Colonic mucosa (tissue), 4 donors: ENCODE measurements at regions not wholly inside any gene's neighbourhood (a gene's known extent, or its start where the extent isn't known, plus 50 kb on each side); places are given as distances from the start of the nearest gene placed in this dataset.
A peak's percentile ranks its signal among the peaks of the same experiment; 100 is the strongest.

ENCODE experiments used
- DNase-seq: peaks from one replicate; pipeline ENCODE4 v3.0.0-alpha.2; 2020
- H3K27ac ChIP-seq: fragments of 200-600 bp; one replicate; pipeline ENCODE4 v1.8.0; 2021
- H3K27me3 ChIP-seq: fragments of 200-600 bp; one replicate; pipeline ENCODE4 v1.8.0; 2021
- H3K36me3 ChIP-seq: fragments of 200-600 bp; one replicate; pipeline ENCODE4 v1.8.0; 2021
- H3K4me1 ChIP-seq: fragments of 200-600 bp; one replicate; pipeline ENCODE4 v1.8.0; 2021; ENCODE audit warnings: mild to moderate bottlenecking
- H3K4me3 ChIP-seq: fragments of 200-600 bp; one replicate; pipeline ENCODE4 v1.8.0; 2021
- H3K9ac ChIP-seq, 2 donors: one replicate each; pipeline ENCODE4 v1.7.0; 2013; ENCODE audit warnings: control low read depth in 2 of 2, low read depth in 2 of 2, low read length in 2 of 2
- H3K9me3 ChIP-seq: fragments of 200-600 bp; one replicate; pipeline ENCODE4 v1.8.0; 2021
- intact Hi-C: fragments of 100-400 bp; cut with DNase I; formaldehyde crosslinking; loops from one replicate; pipeline ENCODE4 v1.14.1; 2022
- TF ChIP-seq, protein P1 (sequence below): fragments of 200-600 bp; IDR thresholded peaks from one replicate; pipeline ENCODE4 v1.8.0; 2022; ENCODE audit warnings: antibody characterized with exemption, mild to moderate bottlenecking
- donor health status: healthy.
- donor health status: DM: no; HTN: no; CAD: no.
- donor health status: DM: no; HTN: no; CAD: no.

DNA sequence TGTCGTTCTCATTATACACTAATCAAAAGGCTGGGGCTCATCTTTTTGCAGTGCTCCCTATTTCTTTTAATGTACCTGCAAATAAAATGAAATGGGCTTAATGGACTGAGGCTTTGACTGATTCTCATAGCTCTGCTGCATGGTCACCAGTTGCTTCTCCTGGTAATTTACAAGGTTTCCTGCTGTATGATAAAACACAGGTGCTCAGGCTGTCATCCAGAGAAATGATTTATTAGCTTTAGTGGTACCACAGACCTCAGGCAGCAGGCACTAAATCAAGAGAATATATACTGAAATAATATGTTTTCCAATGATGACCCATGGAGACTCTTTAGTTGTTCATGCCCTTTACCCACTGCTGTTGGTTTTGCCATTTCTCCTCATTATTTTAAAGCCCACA lies 137.7 kb downstream of the C4orf33 start:
- no peak for DNase-seq
- H3K27ac ChIP-seq = no peak overlapping the region
- no peaks in the 10 kb centered on the region for H3K27me3 ChIP-seq
- no peaks in the 10 kb centered on the region for H3K36me3 ChIP-seq
- no peak overlapping the region for H3K4me3 ChIP-seq
- TF ChIP-seq, protein P1, sequence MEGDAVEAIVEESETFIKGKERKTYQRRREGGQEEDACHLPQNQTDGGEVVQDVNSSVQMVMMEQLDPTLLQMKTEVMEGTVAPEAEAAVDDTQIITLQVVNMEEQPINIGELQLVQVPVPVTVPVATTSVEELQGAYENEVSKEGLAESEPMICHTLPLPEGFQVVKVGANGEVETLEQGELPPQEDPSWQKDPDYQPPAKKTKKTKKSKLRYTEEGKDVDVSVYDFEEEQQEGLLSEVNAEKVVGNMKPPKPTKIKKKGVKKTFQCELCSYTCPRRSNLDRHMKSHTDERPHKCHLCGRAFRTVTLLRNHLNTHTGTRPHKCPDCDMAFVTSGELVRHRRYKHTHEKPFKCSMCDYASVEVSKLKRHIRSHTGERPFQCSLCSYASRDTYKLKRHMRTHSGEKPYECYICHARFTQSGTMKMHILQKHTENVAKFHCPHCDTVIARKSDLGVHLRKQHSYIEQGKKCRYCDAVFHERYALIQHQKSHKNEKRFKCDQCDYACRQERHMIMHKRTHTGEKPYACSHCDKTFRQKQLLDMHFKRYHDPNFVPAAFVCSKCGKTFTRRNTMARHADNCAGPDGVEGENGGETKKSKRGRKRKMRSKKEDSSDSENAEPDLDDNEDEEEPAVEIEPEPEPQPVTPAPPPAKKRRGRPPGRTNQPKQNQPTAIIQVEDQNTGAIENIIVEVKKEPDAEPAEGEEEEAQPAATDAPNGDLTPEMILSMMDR = no peak
- H3K4me1 ChIP-seq = no peaks in the 10 kb centered on the region
- H3K9ac ChIP-seq = no peak overlapping the region
- no peaks in the 10 kb centered on the region for H3K9me3 ChIP-seq
- intact Hi-C loops = no loop called here

DNA sequence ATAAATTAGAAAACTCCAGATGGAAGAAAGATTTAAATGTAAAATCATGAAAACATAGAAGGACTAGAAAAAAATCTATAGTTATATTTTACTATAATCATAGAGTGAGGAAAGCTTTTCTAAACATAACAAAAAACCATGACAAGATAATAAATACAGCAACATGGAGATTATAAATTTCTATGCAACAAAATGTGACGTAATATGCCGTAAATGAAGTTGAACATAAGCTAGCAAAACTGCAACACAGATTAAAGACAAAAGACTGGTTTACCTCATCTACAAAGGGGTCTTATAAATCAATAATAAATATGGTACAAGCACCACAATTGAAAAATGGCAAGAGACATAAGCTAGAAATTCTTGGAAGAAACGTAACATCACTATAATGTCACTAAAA lies 140.4 kb downstream of the C4orf33 start:
- intact Hi-C loops = no loop called here
- DNase-seq = no peak
- H3K27me3 ChIP-seq = no peaks in the 10 kb centered on the region
- H3K27ac ChIP-seq = no peak overlapping the region
- H3K4me1 ChIP-seq = no peaks in the 10 kb centered on the region
- no peaks in the 10 kb centered on the region for H3K9me3 ChIP-seq
- no peak overlapping the region for H3K4me3 ChIP-seq
- no peak overlapping the region for H3K9ac ChIP-seq
- H3K36me3 ChIP-seq = no peaks in the 10 kb centered on the region
- TF ChIP-seq, protein P1 = no peak

DNA sequence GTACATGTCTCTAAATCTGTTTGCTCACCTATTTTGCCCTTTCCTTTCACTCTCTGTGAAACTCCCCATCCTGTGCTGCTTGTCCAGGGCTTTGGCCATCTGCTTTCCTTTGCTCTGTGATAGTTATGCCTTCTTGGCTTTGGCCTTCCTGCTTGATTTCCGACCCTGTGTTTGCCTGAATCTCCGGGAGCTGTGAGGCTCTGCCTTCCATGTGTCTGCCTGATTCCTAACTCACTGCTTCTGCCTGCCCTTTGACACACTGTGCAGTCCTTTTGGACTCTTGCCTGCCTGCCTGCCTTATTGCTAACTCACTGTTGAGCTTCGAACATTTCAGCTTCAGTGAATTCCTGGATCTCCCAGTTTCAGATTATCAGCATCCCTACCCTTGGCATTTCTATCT lies 143.1 kb downstream of the C4orf33 start:
- intact Hi-C loops = no loop called here
- DNase-seq = peak; percentile 22
- Histone ChIP-seq H3K27ac (no peak overlapping the region), H3K9ac (no peak overlapping the region), H3K27me3 (no peaks in the 10 kb centered on the region), H3K9me3 (no peaks in the 10 kb centered on the region), H3K4me1 (no peaks in the 10 kb centered on the region), H3K4me3 (no peak overlapping the region), H3K36me3 (no peaks in the 10 kb centered on the region)
- TF ChIP-seq, protein P1 = no peak

DNA sequence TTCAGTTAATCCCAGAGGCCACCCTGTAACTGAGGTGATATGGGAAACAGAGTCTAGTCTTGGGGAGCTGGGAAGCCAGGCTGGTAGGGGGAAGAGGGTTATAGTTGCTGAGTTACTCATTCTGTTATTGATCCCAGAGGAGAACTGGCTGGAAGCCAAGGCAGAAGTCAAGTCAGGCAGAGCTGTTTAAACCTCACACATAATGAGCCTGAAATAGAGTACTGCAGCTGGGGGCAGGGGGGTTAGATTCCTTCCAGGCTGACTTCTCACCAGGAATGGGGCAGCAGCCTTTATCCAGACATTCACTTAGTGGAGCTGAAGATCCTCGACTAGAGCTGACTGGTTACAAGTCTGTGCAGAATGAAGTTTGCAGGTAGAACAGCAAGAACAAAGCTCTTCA lies 144.9 kb downstream of the C4orf33 start:
- Histone ChIP-seq H3K27me3 (no peaks in the 10 kb centered on the region), H3K9ac (no peak overlapping the region), H3K9me3 (no peaks in the 10 kb centered on the region), H3K36me3 (no peaks in the 10 kb centered on the region), H3K4me1 (no peaks in the 10 kb centered on the region), H3K27ac (no peak overlapping the region), H3K4me3 (no peak overlapping the region)
- DNase-seq = no peak
- intact Hi-C loops = no loop called here
- TF ChIP-seq, protein P1 = no peak

DNA sequence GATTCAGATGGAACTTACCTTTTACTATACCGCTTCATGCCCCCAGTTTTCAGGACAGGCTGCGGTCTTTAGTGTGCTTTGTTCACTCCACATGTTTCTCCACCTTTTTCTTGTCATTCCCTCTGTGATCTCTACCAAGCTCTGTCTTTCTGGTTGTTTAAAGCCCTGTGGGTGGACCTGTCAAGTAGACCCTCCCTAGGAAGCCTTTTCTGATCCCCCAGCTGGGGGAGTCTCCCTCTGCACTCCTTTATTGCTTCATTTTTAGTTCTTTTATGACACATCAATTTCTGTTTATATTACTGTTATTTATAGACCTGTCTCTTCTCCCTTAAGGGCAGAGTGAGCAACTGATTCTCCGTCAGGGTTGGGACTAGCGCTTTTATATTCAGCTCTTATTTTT lies 150.2 kb downstream of the C4orf33 start:
- no peaks in the 10 kb centered on the region for H3K9me3 ChIP-seq
- H3K4me3 ChIP-seq = no peak overlapping the region
- H3K27me3 ChIP-seq = no peaks in the 10 kb centered on the region
- no peak for DNase-seq
- TF ChIP-seq, protein P1 = no peak
- H3K9ac ChIP-seq = no peak overlapping the region
- no peaks in the 10 kb centered on the region for H3K4me1 ChIP-seq
- intact Hi-C loops = no loop called here
- no peaks in the 10 kb centered on the region for H3K36me3 ChIP-seq
- no peak overlapping the region for H3K27ac ChIP-seq

DNA sequence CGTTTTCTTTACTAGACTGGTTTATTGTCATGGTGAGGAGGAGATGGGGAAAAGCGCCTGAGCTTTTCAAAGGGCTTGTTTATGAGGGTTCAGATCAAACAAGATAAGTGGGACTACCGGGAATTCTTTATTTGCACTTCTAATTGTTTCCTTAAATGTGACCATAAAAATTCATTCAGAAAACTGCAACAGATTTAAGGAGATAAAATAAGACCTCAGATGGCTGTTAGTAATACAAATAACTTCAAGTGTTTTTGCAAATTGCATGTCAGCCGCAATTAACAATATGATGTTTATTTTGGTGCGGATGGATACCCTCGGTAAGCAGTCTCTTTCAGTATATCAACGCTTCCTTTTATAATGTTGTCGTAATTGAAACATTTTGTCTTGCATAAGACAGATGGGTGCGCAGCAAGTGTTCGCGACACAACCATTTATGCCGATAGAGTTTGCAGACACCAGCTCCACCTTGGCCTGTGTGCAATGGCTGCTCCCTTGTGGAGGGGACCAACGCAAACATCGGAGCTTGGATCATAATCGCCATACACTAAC lies 151.0 kb downstream of the C4orf33 start:
- intact Hi-C loops = no loop called here
- H3K9ac ChIP-seq = no peak overlapping the region
- H3K27me3 ChIP-seq = no peaks in the 10 kb centered on the region
- DNase-seq = peak; percentile 28
- H3K36me3 ChIP-seq = no peaks in the 10 kb centered on the region
- H3K4me3 ChIP-seq = no peak overlapping the region
- no peak overlapping the region for H3K27ac ChIP-seq
- TF ChIP-seq, protein P1 = no peak
- H3K4me1 ChIP-seq = no peaks in the 10 kb centered on the region
- H3K9me3 ChIP-seq = no peaks in the 10 kb centered on the region
